A549 (cell line): ENCODE measurements at regions not wholly inside any gene's neighbourhood (a gene's known extent, or its start where the extent isn't known, plus 50 kb on each side); places are given as distances from the start of the nearest gene placed in this dataset.

Experiments used
- ATAC-seq, 2 experiments: fragments of 200-7000 bp in 1 of 2; fragments of >200 bp in 1 of 2; cut with Nextera tagmentation in 1 of 2; cut with Tn5 transposase in 1 of 2; 3 replicates each; pipeline versions ENCODE4 v1.8.0 to v1.9.1; 2018 to 2020; ENCODE audit warnings: mild to moderate bottlenecking in 1 of 2, moderate library complexity in 1 of 2
- CTCF ChIA-PET: fragments of 300-600 bp; sonication (Branson Sonifier 250); formaldehyde crosslinking; extraction: SDS; loops from one replicate; lab custom pipeline; 2021; ENCODE audit warnings: antibody characterized with exemption, inconsistent platforms; lab: Yijun Ruan, JAX
- POLR2A ChIA-PET: fragments of 350-600 bp; formaldehyde crosslinking; extraction: SDS; loops from one replicate; lab custom pipeline; 2021; ENCODE audit warnings: antibody characterized with exemption, inconsistent platforms; lab: Yijun Ruan, JAX
- DNase-seq, 2 experiments: peaks; one replicate each; pipeline versions ENCODE4 v3.0.0 to v3.0.0-alpha.2; 2011 to 2016; ENCODE audit warnings: low read depth in 1 of 2, low spot score in 1 of 2
- FAIRE-seq: peaks from 2 replicates; lab custom pipeline; 2011; peaks lifted over from hg19 to GRCh38; lab: Jason Lieb, UNC
- H3K27ac ChIP-seq, 2 experiments: fragments of >200 bp; sonication (Bioruptor Twin); formaldehyde crosslinking; 3 replicates each; pipeline ENCODE4 v1.5.1; 2016 to 2017
- H3K4me1 ChIP-seq: fragments of >200 bp; sonication (Bioruptor Twin); formaldehyde crosslinking; 3 replicates; pipeline ENCODE4 v1.6.1; 2016
- H3K4me2 ChIP-seq: fragments of >200 bp; sonication (Bioruptor Twin); formaldehyde crosslinking; 3 replicates; pipeline ENCODE4 v1.6.1; 2016
- H3K4me3 ChIP-seq: fragments of >200 bp; sonication (Bioruptor Twin); formaldehyde crosslinking; 3 replicates; pipeline ENCODE4 v1.5.1; 2016
- H3K9me3 ChIP-seq: fragments of >200 bp; sonication (Bioruptor Twin); formaldehyde crosslinking; 3 replicates; pipeline ENCODE4 v1.6.1; 2016
- CEBPB ChIP-seq, 2 experiments: fragments of >200 bp in 1 of 2; sonication (Bioruptor Twin) in 1 of 2; formaldehyde crosslinking in 1 of 2; IDR thresholded peaks; 2 replicates each; pipeline ENCODE4 v1.6.1; 2012 to 2016
- CTCF ChIP-seq: fragments of >200 bp; sonication (Bioruptor Twin); formaldehyde crosslinking; IDR thresholded peaks from 3 replicates; pipeline ENCODE4 v1.5.1; 2016
- ELK1 ChIP-seq: fragments of 150-350 bp; IDR thresholded peaks from 2 replicates; pipeline ENCODE4 v1.6.1; 2014; ENCODE audit warnings: low read depth, mild to moderate bottlenecking, low read length
- EP300 ChIP-seq, 2 experiments: fragments of >200 bp; sonication (Bioruptor Twin); formaldehyde crosslinking; IDR thresholded peaks; 2 replicates in 1 of 2; 3 replicates in 1 of 2; pipeline ENCODE4 v1.6.1; 2016 to 2017
- FOSB ChIP-seq: fragments of 250-450 bp; sonication (Bioruptor Pico); IDR thresholded peaks from 2 replicates; pipeline ENCODE4 v1.5.0; 2020; ENCODE audit warnings: mild to moderate bottlenecking, moderate library complexity
- FOXS1 ChIP-seq: fragments of 250-450 bp; sonication (Bioruptor Pico); IDR thresholded peaks from 2 replicates; pipeline ENCODE4 v1.5.0; 2020; ENCODE audit warnings: mild to moderate bottlenecking, moderate library complexity
- HEYL ChIP-seq: fragments of 250-450 bp; sonication (Bioruptor Pico); IDR thresholded peaks from 2 replicates; pipeline ENCODE4 v1.8.0; 2021; ENCODE audit warnings: mild to moderate bottlenecking, moderate library complexity
- HMGXB4 ChIP-seq: fragments of 250-450 bp; sonication (Bioruptor Pico); IDR thresholded peaks from 2 replicates; pipeline ENCODE4 v1.5.0; 2021; ENCODE audit warnings: mild to moderate bottlenecking, moderate library complexity, borderline replicate concordance
- HOXA7 ChIP-seq: fragments of 250-450 bp; sonication (Bioruptor Pico); IDR thresholded peaks from 2 replicates; pipeline ENCODE4 v1.5.0; 2020; ENCODE audit warnings: mild to moderate bottlenecking, moderate library complexity
- HOXB13 ChIP-seq: fragments of 250-450 bp; sonication (Bioruptor Pico); IDR thresholded peaks from 2 replicates; pipeline ENCODE4 v1.5.0; 2020; ENCODE audit warnings: low read depth, mild to moderate bottlenecking, moderate library complexity
- HOXB5 ChIP-seq: fragments of 250-450 bp; sonication (Bioruptor Pico); IDR thresholded peaks from 2 replicates; pipeline ENCODE4 v1.5.0; 2020; ENCODE audit warnings: mild to moderate bottlenecking, moderate library complexity
- JUN ChIP-seq, 2 experiments: fragments of >200 bp; sonication (Bioruptor Twin); formaldehyde crosslinking; IDR thresholded peaks; 2 replicates in 1 of 2; 3 replicates in 1 of 2; pipeline ENCODE4 v1.6.1; 2016 to 2017
- MAFK ChIP-seq: fragments of 450-650 bp; IDR thresholded peaks from 2 replicates; pipeline ENCODE4 v1.6.1; 2014; ENCODE audit not compliant: partially characterized antibody
- MAZ ChIP-seq: fragments of 150-350 bp; IDR thresholded peaks from 2 replicates; pipeline ENCODE4 v1.6.1; 2014; ENCODE audit warnings: antibody characterized with exemption, low read depth, low read length, borderline replicate concordance
- SREBF2 ChIP-seq: fragments of 450-650 bp; IDR thresholded peaks from 2 replicates; pipeline ENCODE4 v1.6.1; 2014; ENCODE audit warnings: mild to moderate bottlenecking, moderate library complexity
- TFCP2L1 ChIP-seq: fragments of 250-450 bp; sonication (Bioruptor Pico); IDR thresholded peaks from 2 replicates; pipeline ENCODE4 v1.5.0; 2021; ENCODE audit warnings: mild to moderate bottlenecking
- WGBS: methylation state at CpG from one replicate; pipeline ENCODE4 v1.1.6; 2017; ENCODE audit errors: missing lambda C conversion rate; 5-methylcytosine and 5-hydroxymethylcytosine counted together
- TF ChIP-seq, protein P1 (sequence below): fragments of >200 bp; sonication (Bioruptor Twin); formaldehyde crosslinking; IDR thresholded peaks from 2 replicates; pipeline ENCODE4 v1.6.1; 2016
- TF ChIP-seq, protein P2 (sequence below): fragments of 200-600 bp; sonication (generic); IDR thresholded peaks from 2 replicates; pipeline ENCODE4 v1.6.1; 2016; ENCODE audit warnings: antibody characterized with exemption, mild to moderate bottlenecking, moderate library complexity

- 19% methylated on average over 2 of the region's 2 CpGs for WGBS
- FAIRE-seq (no peak), DNase-seq (no peak), ATAC-seq (no peak)
- Histone ChIP-seq H3K27ac (no peak overlapping the region), H3K4me3 (no peak overlapping the region), H3K4me2 (no peak overlapping the region), H3K4me1 (no peaks in the 10 kb centered on the region), H3K9me3 (no peaks in the 10 kb centered on the region)
- CTCF ChIA-PET = no interaction called here
- TF ChIP-seq HOXA7 (CRISPR knock-in tag) = no peak
- no peak for TF ChIP-seq HEYL (CRISPR knock-in tag)
- POLR2A ChIA-PET = no interaction called here
Observed at GRCh38 chr2:103423100-103423499, 661.3 kb downstream of the TMEM182 start.

- 18% methylated on average over 3 of the region's 3 CpGs for WGBS
Observed at GRCh38 chr2:103427567-103427966, 665.7 kb downstream of the TMEM182 start.

More at GRCh38 chr2:103427567-103427966, 665.7 kb downstream of the TMEM182 start:
- no peaks in the 10 kb centered on the region for H3K4me1 ChIP-seq
- no peak overlapping the region for H3K4me2 ChIP-seq
- no peak overlapping the region for H3K27ac ChIP-seq
- H3K4me3 ChIP-seq = no peak overlapping the region
- DNase-seq (no peak), ATAC-seq (no peak), FAIRE-seq (no peak)
- POLR2A ChIA-PET = no interaction called here
- CTCF ChIA-PET = no interaction called here
- H3K9me3 ChIP-seq = no peaks in the 10 kb centered on the region
- TF ChIP-seq MAFK (no peak), MAZ (no peak), EP300 (IDR thresholded peaks at IDR 0.05) (no peak), FOXS1 (no peak), HMGXB4 (CRISPR knock-in tag) (no peak), CTCF (no peak), TFCP2L1 (CRISPR knock-in tag) (no peak), HOXA7 (CRISPR knock-in tag) (no peak), HOXB5 (CRISPR knock-in tag) (no peak), JUN (IDR thresholded peaks at IDR 0.05) (no peak), HEYL (CRISPR knock-in tag) (no peak), ELK1 (no peak), SREBF2 (no peak), HOXB13 (no peak), FOSB (CRISPR knock-in tag) (no peak), CEBPB (IDR thresholded peaks at IDR 0.05) (no peak)
- TF ChIP-seq, protein P1, sequence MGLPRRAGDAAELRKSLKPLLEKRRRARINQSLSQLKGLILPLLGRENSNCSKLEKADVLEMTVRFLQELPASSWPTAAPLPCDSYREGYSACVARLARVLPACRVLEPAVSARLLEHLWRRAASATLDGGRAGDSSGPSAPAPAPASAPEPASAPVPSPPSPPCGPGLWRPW = no peak
- TF ChIP-seq, protein P2, sequence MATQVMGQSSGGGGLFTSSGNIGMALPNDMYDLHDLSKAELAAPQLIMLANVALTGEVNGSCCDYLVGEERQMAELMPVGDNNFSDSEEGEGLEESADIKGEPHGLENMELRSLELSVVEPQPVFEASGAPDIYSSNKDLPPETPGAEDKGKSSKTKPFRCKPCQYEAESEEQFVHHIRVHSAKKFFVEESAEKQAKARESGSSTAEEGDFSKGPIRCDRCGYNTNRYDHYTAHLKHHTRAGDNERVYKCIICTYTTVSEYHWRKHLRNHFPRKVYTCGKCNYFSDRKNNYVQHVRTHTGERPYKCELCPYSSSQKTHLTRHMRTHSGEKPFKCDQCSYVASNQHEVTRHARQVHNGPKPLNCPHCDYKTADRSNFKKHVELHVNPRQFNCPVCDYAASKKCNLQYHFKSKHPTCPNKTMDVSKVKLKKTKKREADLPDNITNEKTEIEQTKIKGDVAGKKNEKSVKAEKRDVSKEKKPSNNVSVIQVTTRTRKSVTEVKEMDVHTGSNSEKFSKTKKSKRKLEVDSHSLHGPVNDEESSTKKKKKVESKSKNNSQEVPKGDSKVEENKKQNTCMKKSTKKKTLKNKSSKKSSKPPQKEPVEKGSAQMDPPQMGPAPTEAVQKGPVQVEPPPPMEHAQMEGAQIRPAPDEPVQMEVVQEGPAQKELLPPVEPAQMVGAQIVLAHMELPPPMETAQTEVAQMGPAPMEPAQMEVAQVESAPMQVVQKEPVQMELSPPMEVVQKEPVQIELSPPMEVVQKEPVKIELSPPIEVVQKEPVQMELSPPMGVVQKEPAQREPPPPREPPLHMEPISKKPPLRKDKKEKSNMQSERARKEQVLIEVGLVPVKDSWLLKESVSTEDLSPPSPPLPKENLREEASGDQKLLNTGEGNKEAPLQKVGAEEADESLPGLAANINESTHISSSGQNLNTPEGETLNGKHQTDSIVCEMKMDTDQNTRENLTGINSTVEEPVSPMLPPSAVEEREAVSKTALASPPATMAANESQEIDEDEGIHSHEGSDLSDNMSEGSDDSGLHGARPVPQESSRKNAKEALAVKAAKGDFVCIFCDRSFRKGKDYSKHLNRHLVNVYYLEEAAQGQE = no peak
- TF ChIP-seq, all 56 proteins: peak for 0
